Omental fat pad (tissue), 3 donors: ENCODE measurements at regions not wholly inside any gene's neighbourhood (a gene's known extent, or its start where the extent isn't known, plus 50 kb on each side); places are given as distances from the start of the nearest gene placed in this dataset.

Experiments used
- ATAC-seq: fragments of 150-250 bp; one replicate; pipeline ENCODE4 v1.9.1; 2016; ENCODE audit warnings: mild to moderate bottlenecking, moderate library complexity; ENCODE audit not compliant: low FRiP score
- DNase-seq: peaks from one replicate; pipeline ENCODE4 v3.0.0-alpha.2; 2019; ENCODE audit warnings: low spot score
- TF ChIP-seq, protein P1 (sequence below), 3 donors: fragments of 450-650 bp; IDR thresholded peaks; one replicate each; pipeline ENCODE4 v1.5.1; 2016 to 2017; ENCODE audit warnings: antibody characterized with exemption in 3 of 3, mild to moderate bottlenecking in 3 of 3, moderate library complexity in 2 of 3

DNA sequence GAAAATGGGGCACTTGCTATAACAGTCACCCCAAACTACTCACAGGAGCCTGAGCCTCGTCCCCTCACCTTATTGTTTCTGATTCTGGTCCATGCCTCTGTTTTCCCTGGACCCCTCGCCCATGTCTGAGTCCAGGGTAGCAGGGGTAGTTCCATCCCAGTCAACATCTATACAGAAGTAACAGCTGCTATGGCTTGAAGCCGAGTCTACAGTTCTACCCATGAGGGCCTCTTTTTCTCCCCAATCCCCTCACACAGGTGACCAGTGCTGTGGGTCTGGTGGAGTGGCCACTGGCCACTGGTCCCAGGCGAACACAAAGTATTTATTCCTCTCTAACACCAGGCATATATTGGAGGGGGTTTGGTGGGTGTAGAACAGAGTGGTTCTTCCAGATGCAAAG lies 116.4 kb downstream of the ZNF280B start:
- TF ChIP-seq, protein P1, sequence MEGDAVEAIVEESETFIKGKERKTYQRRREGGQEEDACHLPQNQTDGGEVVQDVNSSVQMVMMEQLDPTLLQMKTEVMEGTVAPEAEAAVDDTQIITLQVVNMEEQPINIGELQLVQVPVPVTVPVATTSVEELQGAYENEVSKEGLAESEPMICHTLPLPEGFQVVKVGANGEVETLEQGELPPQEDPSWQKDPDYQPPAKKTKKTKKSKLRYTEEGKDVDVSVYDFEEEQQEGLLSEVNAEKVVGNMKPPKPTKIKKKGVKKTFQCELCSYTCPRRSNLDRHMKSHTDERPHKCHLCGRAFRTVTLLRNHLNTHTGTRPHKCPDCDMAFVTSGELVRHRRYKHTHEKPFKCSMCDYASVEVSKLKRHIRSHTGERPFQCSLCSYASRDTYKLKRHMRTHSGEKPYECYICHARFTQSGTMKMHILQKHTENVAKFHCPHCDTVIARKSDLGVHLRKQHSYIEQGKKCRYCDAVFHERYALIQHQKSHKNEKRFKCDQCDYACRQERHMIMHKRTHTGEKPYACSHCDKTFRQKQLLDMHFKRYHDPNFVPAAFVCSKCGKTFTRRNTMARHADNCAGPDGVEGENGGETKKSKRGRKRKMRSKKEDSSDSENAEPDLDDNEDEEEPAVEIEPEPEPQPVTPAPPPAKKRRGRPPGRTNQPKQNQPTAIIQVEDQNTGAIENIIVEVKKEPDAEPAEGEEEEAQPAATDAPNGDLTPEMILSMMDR (IDR thresholded peaks at IDR 0.05), result no peak
- ATAC-seq (no peak), DNase-seq (no peak)

DNA sequence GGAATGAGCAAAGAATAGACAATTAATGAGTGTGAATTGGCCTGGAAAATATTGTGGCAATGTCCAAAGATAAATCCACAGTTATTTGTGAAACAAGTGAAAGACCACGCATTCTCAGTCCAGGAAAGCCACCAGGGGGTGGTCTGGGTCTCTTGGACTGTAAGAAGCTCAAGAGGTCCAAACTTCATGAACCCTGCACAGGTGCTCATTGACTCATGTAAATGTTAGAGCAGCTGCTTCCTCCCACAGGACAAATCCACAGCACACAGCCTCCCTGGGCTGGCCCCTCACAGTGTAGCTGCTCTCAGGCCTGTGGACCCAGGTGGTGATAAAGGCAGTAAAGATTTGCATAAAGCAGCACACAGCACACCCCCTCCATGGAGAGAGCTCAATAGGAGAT lies 114.0 kb downstream of the ZNF280B start:
- DNase-seq (no peak), ATAC-seq (no peak)
- TF ChIP-seq, protein P1 (IDR thresholded peaks at IDR 0.05), result no peak

DNA sequence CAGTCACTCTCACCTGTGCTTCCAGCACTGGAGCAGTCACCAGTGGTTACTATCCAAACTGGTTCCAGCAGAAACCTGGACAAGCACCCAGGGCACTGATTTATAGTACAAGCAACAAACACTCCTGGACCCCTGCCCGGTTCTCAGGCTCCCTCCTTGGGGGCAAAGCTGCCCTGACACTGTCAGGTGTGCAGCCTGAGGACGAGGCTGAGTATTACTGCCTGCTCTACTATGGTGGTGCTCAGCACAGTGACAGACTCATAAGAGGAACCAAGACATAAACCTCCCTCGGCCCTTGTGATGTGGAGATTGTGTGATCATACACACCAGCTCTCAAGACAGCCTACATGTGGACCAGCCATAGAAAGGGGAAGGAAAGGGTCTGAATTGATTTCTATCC lies 113.3 kb downstream of the ZNF280B start:
- DNase-seq (no peak), ATAC-seq (no peak)
- TF ChIP-seq, protein P1 (IDR thresholded peaks at IDR 0.05), result no peak

DNA sequence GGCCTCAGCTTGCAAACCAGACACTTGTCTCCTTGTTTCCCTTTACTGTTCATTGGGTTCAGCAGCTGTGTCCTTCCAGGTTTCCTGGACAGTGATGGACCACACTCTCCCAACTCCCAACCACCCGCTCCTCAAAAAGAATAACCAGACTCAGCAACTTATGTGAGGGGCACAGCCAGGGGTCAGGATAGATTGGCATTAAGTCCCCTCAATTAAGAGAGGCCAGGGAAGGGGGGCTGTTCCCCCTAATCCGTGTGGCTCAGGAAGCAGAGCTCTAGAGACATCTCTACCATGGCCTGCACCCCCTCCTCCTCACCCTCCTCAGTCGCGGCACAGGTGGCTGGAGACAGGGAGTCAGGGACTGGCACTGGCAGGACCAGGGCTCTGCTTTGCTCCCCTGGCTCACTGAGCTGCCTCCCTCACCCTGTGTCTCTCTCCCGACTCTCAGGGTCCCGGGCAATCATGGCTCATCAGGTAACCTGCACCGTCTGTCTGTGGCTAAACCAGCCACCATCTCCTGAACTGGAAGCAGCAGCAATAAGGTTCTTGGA lies 111.7 kb downstream of the ZNF280B start:
- TF ChIP-seq, protein P1 (IDR thresholded peaks at IDR 0.05), result no peak
- ATAC-seq (no peak), DNase-seq (no peak)

DNA sequence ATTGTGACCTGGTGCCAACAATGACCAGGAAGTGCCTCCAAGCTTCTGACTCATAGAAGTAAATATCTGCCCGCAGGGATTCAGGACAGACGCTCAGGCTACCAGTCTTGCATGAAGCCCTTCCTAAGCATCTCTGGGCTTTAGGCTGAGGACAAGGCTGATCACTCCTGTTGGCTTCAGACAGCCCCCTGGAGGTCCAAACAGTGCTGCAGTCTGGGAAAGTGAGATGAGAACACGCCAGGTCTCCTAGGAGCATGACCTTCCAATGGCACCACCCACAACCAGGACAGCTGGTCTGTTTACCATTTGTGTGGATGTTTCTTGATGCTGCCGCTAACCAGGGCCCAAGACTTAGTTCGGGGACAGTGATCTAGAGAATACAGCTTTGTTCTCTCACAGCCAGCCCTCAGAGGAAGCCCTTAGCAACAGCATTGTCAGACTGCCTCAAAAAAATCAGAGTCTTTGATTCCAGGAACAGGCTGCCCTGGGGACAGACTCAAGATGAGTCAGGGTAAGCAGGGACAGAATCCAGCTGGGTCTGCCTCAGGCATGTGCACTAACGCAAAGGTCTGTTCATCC lies 111.2 kb downstream of the ZNF280B start:
- TF ChIP-seq, protein P1 (IDR thresholded peaks at IDR 0.05), result no peak
- DNase-seq, result no peak

DNA sequence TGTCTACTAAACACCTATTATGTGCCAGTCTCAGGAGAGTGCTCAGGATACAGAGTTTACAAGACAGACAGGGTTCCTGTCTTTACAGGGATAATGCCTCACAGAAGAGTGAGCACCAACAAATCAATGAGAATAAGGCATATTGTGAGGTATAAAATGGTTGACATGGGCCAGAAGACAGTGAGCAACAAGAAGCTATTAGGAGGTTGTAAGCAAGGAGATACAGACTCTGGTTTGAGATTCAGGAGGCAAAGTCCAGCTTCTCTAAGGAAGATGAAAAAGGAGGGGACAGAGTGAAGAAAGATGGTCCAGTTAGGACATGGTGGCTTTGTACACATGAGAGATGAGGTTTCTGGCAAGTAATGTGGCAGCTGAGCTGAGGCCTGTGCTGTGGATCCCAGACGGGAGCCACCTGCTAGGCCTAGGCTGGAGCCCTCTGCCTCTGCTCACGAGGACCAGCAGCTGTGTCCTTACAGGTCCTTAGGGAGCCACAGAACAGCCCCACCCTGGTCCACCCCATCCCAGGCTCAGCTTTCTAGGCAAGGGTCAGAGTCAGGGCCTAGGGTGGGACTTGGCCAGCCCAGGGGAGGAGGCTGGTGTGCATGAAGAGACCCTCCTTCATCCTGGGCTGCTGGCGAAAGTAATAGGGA lies 110.5 kb downstream of the ZNF280B start:
- DNase-seq (no peak), ATAC-seq (no peak)
- TF ChIP-seq, protein P1 (IDR thresholded peaks at IDR 0.05), result no peak

More for the DNA sequence above, 111.2 kb downstream of the ZNF280B start:
- no peak for ATAC-seq
